ENCODE measurements at regions not wholly inside any gene's neighbourhood (a gene's known extent, or its start where the extent isn't known, plus 50 kb on each side); places are given as distances from the start of the nearest gene placed in this dataset.

DNA sequence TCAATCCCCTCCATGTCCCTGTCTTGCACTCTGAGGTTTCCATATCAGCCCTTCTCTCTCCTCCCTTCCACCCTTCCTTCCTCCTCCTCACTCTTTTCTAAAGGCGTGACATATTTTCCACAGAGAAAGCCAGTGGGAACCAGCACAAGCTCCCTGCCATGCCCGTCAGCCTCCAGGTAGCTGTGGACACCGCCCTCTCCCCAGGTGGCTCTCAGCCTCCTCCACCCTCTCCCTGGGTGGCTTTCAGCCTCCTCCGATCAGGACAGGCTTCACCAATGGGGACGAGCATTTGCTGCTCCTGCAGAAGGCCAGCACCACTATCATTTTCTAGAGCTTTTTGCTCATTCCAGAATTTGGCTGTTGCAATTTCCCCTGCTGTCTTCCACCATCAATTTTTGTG lies 236.6 kb downstream of the GADD45G start:
- TF ChIP-seq, protein P1, sequence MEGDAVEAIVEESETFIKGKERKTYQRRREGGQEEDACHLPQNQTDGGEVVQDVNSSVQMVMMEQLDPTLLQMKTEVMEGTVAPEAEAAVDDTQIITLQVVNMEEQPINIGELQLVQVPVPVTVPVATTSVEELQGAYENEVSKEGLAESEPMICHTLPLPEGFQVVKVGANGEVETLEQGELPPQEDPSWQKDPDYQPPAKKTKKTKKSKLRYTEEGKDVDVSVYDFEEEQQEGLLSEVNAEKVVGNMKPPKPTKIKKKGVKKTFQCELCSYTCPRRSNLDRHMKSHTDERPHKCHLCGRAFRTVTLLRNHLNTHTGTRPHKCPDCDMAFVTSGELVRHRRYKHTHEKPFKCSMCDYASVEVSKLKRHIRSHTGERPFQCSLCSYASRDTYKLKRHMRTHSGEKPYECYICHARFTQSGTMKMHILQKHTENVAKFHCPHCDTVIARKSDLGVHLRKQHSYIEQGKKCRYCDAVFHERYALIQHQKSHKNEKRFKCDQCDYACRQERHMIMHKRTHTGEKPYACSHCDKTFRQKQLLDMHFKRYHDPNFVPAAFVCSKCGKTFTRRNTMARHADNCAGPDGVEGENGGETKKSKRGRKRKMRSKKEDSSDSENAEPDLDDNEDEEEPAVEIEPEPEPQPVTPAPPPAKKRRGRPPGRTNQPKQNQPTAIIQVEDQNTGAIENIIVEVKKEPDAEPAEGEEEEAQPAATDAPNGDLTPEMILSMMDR (IDR thresholded peaks at IDR 0.05; ENCODE audit: low read length), result no peak
- no peak for TF ChIP-seq EZH2 (IDR thresholded peaks at IDR 0.05; ENCODE audit: borderline replicate concordance, low read length)

Data from OCI-LY1 (cell line).